T1000 (cell line): ENCODE measurements at regions not wholly inside any gene's neighbourhood (a gene's known extent, or its start where the extent isn't known, plus 50 kb on each side); places are given as distances from the start of the nearest gene placed in this dataset.

Experiments
- DNase-seq: peaks from one replicate; lab custom pipeline; 2025; ENCODE audit warnings: mixed read lengths; lab: John Stamatoyannopoulos, UW

- no peak for DNase-seq
Observed at GRCh38 chr3:103342205-103342731, 907.5 kb downstream of the ZPLD1 start.

- no peak for DNase-seq
Observed at GRCh38 chr3:103349760-103350159, 914.9 kb downstream of the ZPLD1 start.

- no peak for DNase-seq
Observed at GRCh38 chr3:103365467-103365866, 930.7 kb downstream of the ZPLD1 start.

DNA sequence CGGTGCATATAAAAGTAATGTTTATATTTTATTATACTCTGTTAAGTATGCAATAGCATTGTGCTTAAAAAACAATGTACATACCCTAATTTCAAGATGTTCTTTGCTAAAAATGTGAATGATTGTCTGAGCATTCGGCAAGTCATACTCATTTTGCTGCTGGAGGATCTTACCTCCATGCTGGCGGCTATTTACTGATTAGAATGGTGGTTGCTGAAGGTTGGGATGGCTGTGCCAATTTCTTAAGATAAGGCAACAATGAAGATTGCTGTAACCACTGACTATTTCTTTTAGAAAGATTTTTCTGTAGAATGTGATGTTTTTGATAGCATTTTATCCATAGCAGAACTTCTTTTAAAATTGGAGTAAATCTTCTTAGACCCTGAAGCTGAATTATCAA is 932.7 kb downstream of the ZPLD1 start:
- no peak for DNase-seq

DNA sequence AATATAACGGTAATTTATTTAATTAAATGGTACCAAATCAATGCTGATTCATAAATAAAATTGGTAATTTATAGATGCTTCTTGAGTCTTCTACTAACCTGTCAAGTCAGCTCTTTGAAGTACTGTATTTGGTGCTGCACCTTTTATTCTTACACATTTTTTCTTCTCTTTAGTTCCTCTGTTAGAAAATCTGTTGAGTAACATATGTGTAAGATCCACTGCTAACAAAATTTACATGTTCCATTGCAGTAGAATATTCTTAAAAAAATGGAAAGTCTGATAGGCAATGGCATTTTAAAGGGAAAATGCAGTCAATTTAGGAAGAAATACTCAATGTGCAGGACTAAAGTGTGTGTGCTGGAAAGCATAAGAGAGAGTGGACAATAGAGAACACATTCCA is 936.6 kb downstream of the ZPLD1 start:
- DNase-seq: no peak

DNA sequence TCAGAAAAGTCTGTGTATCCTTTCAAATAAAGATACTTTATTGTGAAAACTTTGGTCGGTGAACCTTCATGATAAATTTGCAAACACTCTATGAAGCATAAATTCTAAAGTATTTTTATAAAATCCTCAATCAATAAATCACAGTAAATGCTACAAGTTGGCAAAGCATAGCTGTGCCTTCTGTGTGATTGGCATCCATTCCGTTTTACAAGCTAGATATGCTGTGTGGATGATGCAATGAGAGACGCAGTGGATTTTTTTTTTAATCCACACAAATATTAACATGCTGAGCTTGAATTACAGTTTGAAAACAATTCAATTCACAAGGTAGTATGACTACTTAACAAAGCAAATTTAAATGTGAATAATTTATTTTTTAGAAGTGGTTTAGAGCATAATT is 937.2 kb downstream of the ZPLD1 start:
- DNase-seq: no peak

- DNase-seq: no peak
Observed at GRCh38 chr3:103380391-103380790, 945.6 kb downstream of the ZPLD1 start.

GRCh38 chr3:103381296-103382079 is 946.7 kb downstream of the ZPLD1 start:
- no peak for DNase-seq

- no peak for DNase-seq
Observed at GRCh38 chr3:103385961-103386656, 951.3 kb downstream of the ZPLD1 start.

- no peak for DNase-seq
Observed at GRCh38 chr3:103388214-103388613, 953.4 kb downstream of the ZPLD1 start.

- no peak for DNase-seq
Observed at GRCh38 chr3:103389356-103389755, 954.5 kb downstream of the ZPLD1 start.

DNA sequence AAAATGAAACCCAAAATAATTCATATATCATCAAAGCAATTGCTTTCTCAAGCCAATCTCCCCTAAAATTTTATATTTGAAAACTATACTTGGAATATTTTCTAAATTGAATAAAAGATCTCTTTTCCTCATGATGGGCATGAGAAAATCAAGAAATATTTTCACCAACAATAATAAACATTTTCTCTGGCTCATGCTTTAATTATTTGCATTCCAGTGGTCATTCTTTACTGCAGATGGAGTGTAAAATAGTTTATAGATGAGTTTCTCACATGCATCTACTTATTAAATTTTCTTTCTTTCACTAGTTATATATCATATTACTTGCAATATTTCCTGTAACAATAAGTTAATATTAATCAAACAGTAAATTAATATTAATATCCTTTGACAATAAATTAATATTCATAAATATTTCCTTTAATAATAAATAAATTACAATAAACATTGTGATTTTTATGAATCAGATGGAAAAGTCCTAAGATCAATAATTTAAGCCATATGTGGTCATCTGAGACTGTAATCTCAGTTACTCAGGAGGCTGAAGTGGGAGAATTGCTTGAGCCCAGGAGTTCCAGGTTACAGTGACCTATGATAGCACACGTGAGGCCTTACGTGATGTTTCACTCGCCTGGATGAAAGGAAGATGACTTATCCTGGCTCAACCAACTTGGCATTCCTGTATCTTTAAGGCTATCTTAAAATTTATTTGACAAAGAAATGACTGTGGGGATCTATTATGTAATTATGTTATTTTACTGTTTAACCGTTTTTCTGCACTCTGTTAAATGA is 958.8 kb downstream of the ZPLD1 start:
- DNase-seq: no peak

DNA sequence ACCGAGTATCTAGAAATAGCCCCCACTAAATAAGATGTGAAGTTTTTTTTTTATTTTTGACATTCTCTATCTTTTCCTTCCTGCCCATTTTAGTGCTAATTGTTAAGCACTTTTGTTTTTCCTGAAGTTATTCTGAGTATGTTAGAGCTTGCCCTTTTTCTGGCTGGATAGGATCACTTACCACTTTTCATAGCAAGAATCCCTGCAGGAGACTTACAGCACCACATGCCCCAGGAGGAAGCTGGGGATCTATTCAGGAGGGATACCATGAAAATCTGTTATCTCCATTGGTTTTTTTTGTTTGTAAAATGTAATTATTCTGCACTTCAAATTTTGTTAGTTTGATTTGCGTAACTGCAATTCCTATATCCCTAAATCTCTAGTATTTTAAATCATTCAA is 968.4 kb downstream of the ZPLD1 start:
- DNase-seq: no peak

- no peak for DNase-seq
Observed at GRCh38 chr3:103406320-103406850, 971.6 kb downstream of the ZPLD1 start.

GRCh38 chr3:103410231-103410630 is 975.4 kb downstream of the ZPLD1 start:
- no peak for DNase-seq

- DNase-seq: no peak
Observed at GRCh38 chr3:103421460-103421859, 986.6 kb downstream of the ZPLD1 start.

GRCh38 chr3:103437883-103438282 is 1003.1 kb downstream of the ZPLD1 start:
- DNase-seq: no peak

- DNase-seq: no peak
Observed at GRCh38 chr3:103440539-103441203, 1005.9 kb downstream of the ZPLD1 start.

DNA sequence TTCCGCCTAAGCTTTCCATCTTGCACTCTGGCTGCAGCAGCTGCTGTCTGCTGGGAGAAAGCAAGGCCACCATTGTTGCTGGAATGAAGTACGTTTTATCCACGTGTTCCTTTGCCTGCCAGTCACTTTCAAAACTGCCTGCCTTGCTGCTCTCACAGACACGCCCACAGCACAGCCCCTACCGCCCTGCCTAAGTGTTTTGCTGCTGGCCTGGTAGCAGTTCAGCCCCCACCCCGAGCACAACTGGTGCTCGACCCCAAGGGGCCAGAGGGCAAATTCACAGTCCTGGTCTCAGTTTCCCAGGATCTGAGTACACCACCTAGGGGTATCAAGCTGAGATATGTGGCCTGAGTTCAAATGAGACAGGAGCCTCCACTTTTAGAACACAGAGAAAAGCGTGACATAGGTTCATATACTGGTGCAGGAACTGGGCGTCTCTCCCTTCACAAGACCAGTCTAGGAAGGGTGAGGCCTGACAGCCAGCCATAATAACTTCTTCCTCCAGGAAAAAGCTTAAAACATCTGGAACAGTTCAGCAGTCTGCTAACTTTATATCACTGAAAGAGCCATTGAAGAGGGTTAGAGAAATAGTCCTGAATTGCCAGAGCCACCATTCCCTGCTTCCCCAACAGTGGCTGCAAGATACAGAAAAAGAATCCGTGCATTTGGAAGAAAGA is 1012.3 kb downstream of the ZPLD1 start:
- no peak for DNase-seq

GRCh38 chr3:103453152-103453551 is 1018.3 kb downstream of the ZPLD1 start:
- DNase-seq: no peak

- DNase-seq: no peak
Observed at GRCh38 chr3:103459815-103460214, 1025.0 kb downstream of the ZPLD1 start.
